Endothelial cell of umbilical vein (primary cell): ENCODE measurements at regions not wholly inside any gene's neighbourhood (a gene's known extent, or its start where the extent isn't known, plus 50 kb on each side); places are given as distances from the start of the nearest gene placed in this dataset.

ENCODE experiments used
- BruUV-seq: library from RNA; stranded (reverse); fragments of 400-500 nt; replicated peaks from 2 replicates; lab custom pipeline; 2021; lab: Mats Ljungman, UMichigan
- CTCF ChIA-PET: fragments of 300-600, 350-600 bp; sonication (Branson Sonifier 250); formaldehyde crosslinking; loops from one replicate; lab custom pipeline; 2021; ENCODE audit warnings: antibody characterized with exemption, inconsistent platforms; lab: Charles Lee
- POLR2A ChIA-PET: fragments of 300-600, 350-600 bp; sonication (Branson Sonifier 250); formaldehyde crosslinking; loops from one replicate; lab custom pipeline; 2021; ENCODE audit warnings: antibody characterized with exemption, inconsistent platforms; lab: Charles Lee
- DNase-seq: peaks from one replicate; pipeline ENCODE4 v3.0.0-alpha.2; 2011; ENCODE audit warnings: low read depth, low spot score
- FAIRE-seq: peaks from 2 replicates; lab custom pipeline; 2011; peaks lifted over from hg19 to GRCh38; lab: Jason Lieb, UNC
- H2AFZ ChIP-seq: 2 replicates; pipeline ENCODE4 v1.6.0; 2012; ENCODE audit warnings: low read depth, low read length, control low read depth, inconsistent platforms
- H3K27ac ChIP-seq: 2 replicates; pipeline ENCODE4 v1.5.1; 2011; ENCODE audit warnings: low read depth, mild to moderate bottlenecking, control low read depth, low read length, moderate library complexity; ENCODE audit not compliant: insufficient read depth
- H3K27me3 ChIP-seq, 2 experiments: 2 replicates each; pipeline versions ENCODE4 v1.6.0 to v1.6.1; 2011; ENCODE audit warnings: low read length in 2 of 2, mixed read lengths in 1 of 2; ENCODE audit not compliant: control insufficient read depth in 2 of 2, insufficient read depth in 2 of 2
- H3K36me3 ChIP-seq, 2 experiments: 2 replicates in 1 of 2; 3 replicates in 1 of 2; pipeline ENCODE4 v1.5.1; 2011; ENCODE audit warnings: low read length in 2 of 2, mild to moderate bottlenecking in 1 of 2, moderate library complexity in 1 of 2; ENCODE audit not compliant: control insufficient read depth in 2 of 2, insufficient read depth in 2 of 2; ENCODE audit errors: extremely low read depth in 1 of 2
- H3K4me1 ChIP-seq: 3 replicates; pipeline ENCODE4 v1.5.1; 2011; ENCODE audit warnings: mild to moderate bottlenecking, low read length; ENCODE audit not compliant: control insufficient read depth, insufficient read depth; ENCODE audit errors: extremely low read depth
- H3K4me2 ChIP-seq: 2 replicates; pipeline ENCODE4 v1.6.1; 2011; ENCODE audit warnings: low read length, control low read depth, mixed read lengths; ENCODE audit not compliant: insufficient read depth
- H3K4me3 ChIP-seq, 3 experiments: fragments of 200-600 bp in 1 of 3; sonication (generic), shearing (Covaris generic) in 1 of 3; replicated peaks in 1 of 3; 2 replicates each; pipeline ENCODE4 v1.5.1; 2011 to 2016; ENCODE audit warnings: control low read depth in 3 of 3, low read length in 3 of 3, mild to moderate bottlenecking in 2 of 3, inconsistent platforms in 1 of 3, low read depth in 1 of 3, moderate library complexity in 1 of 3; ENCODE audit not compliant: insufficient read depth in 1 of 3
- H3K79me2 ChIP-seq: 2 replicates; pipeline ENCODE4 v1.6.0; 2012; ENCODE audit warnings: low read length, inconsistent platforms; ENCODE audit not compliant: control insufficient read depth, insufficient read depth
- H3K9ac ChIP-seq: replicated peaks from 2 replicates; pipeline ENCODE3; 2011; ENCODE audit warnings: low read length, control low read depth; ENCODE audit not compliant: insufficient read depth; ENCODE audit errors: extremely low read depth
- H3K9me1 ChIP-seq: replicated peaks from 3 replicates; pipeline ENCODE4 v1.6.0; 2011; ENCODE audit warnings: mild to moderate bottlenecking, low read length; ENCODE audit not compliant: control insufficient read depth, insufficient read depth; ENCODE audit errors: extremely low read depth
- H3K9me3 ChIP-seq: replicated peaks from 2 replicates; pipeline ENCODE4 v1.5.1; 2012; ENCODE audit warnings: low read length, inconsistent platforms; ENCODE audit not compliant: control insufficient read depth, insufficient read depth
- H4K20me1 ChIP-seq: replicated peaks from 2 replicates; pipeline ENCODE3; 2011; ENCODE audit warnings: mild to moderate bottlenecking, low read length; ENCODE audit not compliant: control insufficient read depth, insufficient read depth; ENCODE audit errors: extremely low read depth
- EZH2 ChIP-seq: IDR thresholded peaks from 2 replicates; pipeline ENCODE4 v1.6.1; 2012; ENCODE audit warnings: borderline replicate concordance, low read depth, mild to moderate bottlenecking, moderate library complexity, low read length, inconsistent platforms; ENCODE audit not compliant: severe bottlenecking
- FOS ChIP-seq: IDR thresholded peaks from 2 replicates; pipeline ENCODE4 v1.6.1; 2011; ENCODE audit warnings: mild to moderate bottlenecking, low read length, moderate library complexity, borderline replicate concordance; ENCODE audit not compliant: insufficient read depth
- GATA2 ChIP-seq: IDR thresholded peaks from 2 replicates; pipeline ENCODE4 v1.7.0; 2011; ENCODE audit warnings: low read depth, mild to moderate bottlenecking, moderate library complexity, mixed read lengths, low read length; ENCODE audit not compliant: insufficient read length, insufficient read depth
- JUN ChIP-seq: IDR thresholded peaks from 2 replicates; pipeline ENCODE4 v1.6.1; 2011; ENCODE audit warnings: borderline replicate concordance, low read depth; ENCODE audit not compliant: insufficient read length, insufficient read depth
- MYC ChIP-seq: IDR thresholded peaks from one replicate; pipeline ENCODE4 v1.6.1; 2011; ENCODE audit warnings: mild to moderate bottlenecking, low read depth, low read length
- POLR2A ChIP-seq: IDR thresholded peaks from 2 replicates; pipeline ENCODE4 v1.6.1; 2012; ENCODE audit warnings: low read depth, mild to moderate bottlenecking, control low read depth, low read length
- POLR2AphosphoS5 ChIP-seq: IDR thresholded peaks from 2 replicates; pipeline ENCODE4 v1.6.1; 2012; ENCODE audit warnings: low read depth, mild to moderate bottlenecking, control low read depth, low read length, moderate library complexity; ENCODE audit not compliant: insufficient read depth
- dilution Hi-C: fragments of 300-500 bp; cut with MboI; formaldehyde crosslinking; loops from one replicate; pipeline ENCODE4 v1.15.0; 2019; ENCODE audit warnings: low sequenced_read_pairs; ENCODE audit not compliant: extremely low pct_ligation_motif_present
- intact Hi-C: fragments of 100-400 bp; cut with micrococcal nuclease; formaldehyde crosslinking; loops from one replicate; pipeline ENCODE4 v1.10.0; 2022
- TF ChIP-seq, protein P1 (sequence below), 2 donors: IDR thresholded peaks; 1 replicate in 1 of 2; 2 replicates in 1 of 2; pipeline ENCODE4 v1.5.1; 2011; ENCODE audit warnings: low read length in 2 of 2, mild to moderate bottlenecking in 2 of 2, moderate library complexity in 2 of 2, control low read depth in 1 of 2, inconsistent platforms in 1 of 2, low read depth in 1 of 2; ENCODE audit not compliant: insufficient read depth in 1 of 2; ENCODE audit errors: extremely low read depth in 1 of 2
- TF ChIP-seq, protein P2 (sequence below): IDR thresholded peaks from 2 replicates; pipeline ENCODE4 v1.6.1; 2011; ENCODE audit not compliant: insufficient read depth, insufficient read length

DNA sequence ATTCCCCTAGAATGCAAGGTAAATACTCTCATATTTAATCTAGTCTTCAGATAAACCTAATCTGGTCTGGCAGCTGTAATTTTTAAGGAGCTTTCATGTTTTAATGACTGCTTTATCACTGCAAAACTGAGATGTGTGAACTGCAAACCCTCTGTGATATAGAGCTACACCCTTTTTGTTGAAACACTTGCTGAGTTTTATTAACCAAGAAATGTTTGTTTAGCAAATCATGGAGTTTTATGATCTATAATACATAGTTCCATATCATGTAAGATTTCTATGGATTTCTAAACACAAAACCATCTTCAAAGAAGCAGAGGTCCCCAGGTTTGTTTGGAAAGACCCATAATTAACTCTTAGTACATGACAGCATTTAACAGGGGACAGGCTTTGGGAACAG lies 126.4 kb downstream of the BTC start:
- intact Hi-C loops: no loop called here
- FAIRE-seq (no peak), DNase-seq (no peak)
- H3K4me3 ChIP-seq: no peak overlapping the region
- CTCF ChIA-PET: interaction anchor here (1.0 to 7.9 kb wide), 8 partner anchors 8 to 348 kb away, joined by 3 to 126 read pairs (median 4); no protein-coding TSS in a partner anchor
- no peaks in the 10 kb centered on the region for H3K36me3 ChIP-seq
- H3K79me2 ChIP-seq: no peaks in the 10 kb centered on the region
- no peak overlapping the region for H2AFZ ChIP-seq
- H3K4me2 ChIP-seq: no peak overlapping the region
- dilution Hi-C loops: no loop called here
- no peaks in the 10 kb centered on the region for H3K9me3 ChIP-seq
- POLR2A ChIA-PET: no interaction called here
- no peaks in the 10 kb centered on the region for H3K9me1 ChIP-seq
- H4K20me1 ChIP-seq: no peaks in the 10 kb centered on the region
- H3K4me1 ChIP-seq: peaks cover 16% of the 10 kb centered on the region
- no TSS peak for BruUV-seq
- TF ChIP-seq POLR2AphosphoS5 (no peak), JUN (no peak), POLR2A (no peak), MYC (no peak), FOS (no peak), EZH2 (no peak), GATA2 (no peak)
- TF ChIP-seq, protein P1, sequence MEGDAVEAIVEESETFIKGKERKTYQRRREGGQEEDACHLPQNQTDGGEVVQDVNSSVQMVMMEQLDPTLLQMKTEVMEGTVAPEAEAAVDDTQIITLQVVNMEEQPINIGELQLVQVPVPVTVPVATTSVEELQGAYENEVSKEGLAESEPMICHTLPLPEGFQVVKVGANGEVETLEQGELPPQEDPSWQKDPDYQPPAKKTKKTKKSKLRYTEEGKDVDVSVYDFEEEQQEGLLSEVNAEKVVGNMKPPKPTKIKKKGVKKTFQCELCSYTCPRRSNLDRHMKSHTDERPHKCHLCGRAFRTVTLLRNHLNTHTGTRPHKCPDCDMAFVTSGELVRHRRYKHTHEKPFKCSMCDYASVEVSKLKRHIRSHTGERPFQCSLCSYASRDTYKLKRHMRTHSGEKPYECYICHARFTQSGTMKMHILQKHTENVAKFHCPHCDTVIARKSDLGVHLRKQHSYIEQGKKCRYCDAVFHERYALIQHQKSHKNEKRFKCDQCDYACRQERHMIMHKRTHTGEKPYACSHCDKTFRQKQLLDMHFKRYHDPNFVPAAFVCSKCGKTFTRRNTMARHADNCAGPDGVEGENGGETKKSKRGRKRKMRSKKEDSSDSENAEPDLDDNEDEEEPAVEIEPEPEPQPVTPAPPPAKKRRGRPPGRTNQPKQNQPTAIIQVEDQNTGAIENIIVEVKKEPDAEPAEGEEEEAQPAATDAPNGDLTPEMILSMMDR (IDR thresholded peaks at IDR 0.05; ENCODE audit: extremely low read depth in 1 of 2, insufficient read depth in 1 of 2, low read depth in 1 of 2, low read length in 2 of 2): no peak
- TF ChIP-seq, protein P2, sequence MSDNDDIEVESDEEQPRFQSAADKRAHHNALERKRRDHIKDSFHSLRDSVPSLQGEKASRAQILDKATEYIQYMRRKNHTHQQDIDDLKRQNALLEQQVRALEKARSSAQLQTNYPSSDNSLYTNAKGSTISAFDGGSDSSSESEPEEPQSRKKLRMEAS: no peak
- H3K27ac ChIP-seq: no peak overlapping the region
- no peaks in the 10 kb centered on the region for H3K27me3 ChIP-seq
- no peak overlapping the region for H3K9ac ChIP-seq
